GM12891 (cell line): ENCODE measurements at regions not wholly inside any gene's neighbourhood (a gene's known extent, or its start where the extent isn't known, plus 50 kb on each side); places are given as distances from the start of the nearest gene placed in this dataset.

Source experiments
- PAX5 ChIP-seq: IDR thresholded peaks from 2 replicates; pipeline ENCODE4 v1.6.1; 2011; ENCODE audit warnings: low read length, moderate library complexity, mild to moderate bottlenecking; ENCODE audit not compliant: insufficient read depth, severe bottlenecking
- POLR2A ChIP-seq: IDR thresholded peaks from 2 replicates; pipeline ENCODE4 v1.6.1; 2011; ENCODE audit warnings: low read depth, low read length, control low read depth
- POLR2AphosphoS5 ChIP-seq: IDR thresholded peaks from 2 replicates; pipeline ENCODE4 v1.6.1; 2011; ENCODE audit warnings: low read depth, low read length, control low read depth
- POU2F2 ChIP-seq: IDR thresholded peaks from 2 replicates; pipeline ENCODE4 v1.6.1; 2011; ENCODE audit warnings: low read depth, mild to moderate bottlenecking, control low read depth, low read length, moderate library complexity
- SPI1 ChIP-seq: IDR thresholded peaks from 2 replicates; pipeline ENCODE4 v1.6.1; 2011; ENCODE audit warnings: low read depth, low read length, control low read depth
- TAF1 ChIP-seq: IDR thresholded peaks from 2 replicates; pipeline ENCODE4 v1.6.1; 2011; ENCODE audit warnings: low read depth, low read length, control low read depth

DNA sequence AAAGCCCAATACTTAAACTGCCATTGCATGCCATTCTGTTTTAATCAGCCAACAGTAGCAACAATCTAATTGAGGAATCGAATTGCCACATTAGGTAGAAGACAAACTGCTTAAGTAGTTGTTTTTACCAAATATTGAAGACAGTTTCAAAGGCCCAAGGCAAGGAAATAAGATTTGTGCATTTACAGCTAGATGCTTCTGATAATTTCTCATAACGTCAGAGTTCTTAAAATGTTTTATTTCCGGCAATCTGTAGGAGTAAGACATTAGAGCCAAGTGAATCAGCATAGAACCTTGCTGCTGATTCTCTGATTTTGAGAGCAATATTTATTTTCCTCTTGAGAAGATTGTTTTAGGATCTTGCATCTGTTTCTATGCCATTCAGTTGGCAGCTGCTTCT, 174.3 kb downstream of the RBM43 start:
- TF ChIP-seq TAF1, result no peak
- no peak for TF ChIP-seq POLR2AphosphoS5
- no peak for TF ChIP-seq POLR2A
- no peak for TF ChIP-seq SPI1
- no peak for TF ChIP-seq POU2F2
- TF ChIP-seq PAX5, result no peak
